Head of caudate nucleus (tissue), 42 donors: ENCODE measurements at regions not wholly inside any gene's neighbourhood (a gene's known extent, or its start where the extent isn't known, plus 50 kb on each side); places are given as distances from the start of the nearest gene placed in this dataset.

ENCODE experiments used
- DNase-seq, 42 donors: peaks; one replicate each; pipeline versions ENCODE4 v3.0.0 to v3.0.0-alpha.2; 2020 to 2021; ENCODE audit warnings: mixed read lengths in 7 of 42
- intact Hi-C: fragments of 100-400 bp; cut with DNase I; formaldehyde crosslinking; loops from one replicate; pipeline ENCODE4 v1.15.0; 2022

- intact Hi-C loops: no loop called here
- DNase-seq: no peak
Observed at GRCh38 chrX:49773993-49774392, 55.1 kb upstream of the PAGE4 start.

GRCh38 chrX:49767236-49767635, 61.9 kb upstream of the PAGE4 start:
- no peak for DNase-seq
- intact Hi-C loops: no loop called here

GRCh38 chrX:49762175-49762720, 66.5 kb upstream of the PAGE1 start:
- DNase-seq: no peak
- intact Hi-C loops: no loop called here

GRCh38 chrX:49761481-49761880, 65.7 kb upstream of the PAGE1 start:
- peak in 4 of 42 donors; percentile 1 to 35 (median 10) for DNase-seq
- intact Hi-C loops: no loop called here

- intact Hi-C loops: no loop called here
Observed at GRCh38 chrX:49760290-49760890, 64.6 kb upstream of the PAGE1 start.

GRCh38 chrX:49756692-49757091, 60.9 kb upstream of the PAGE1 start:
- DNase-seq: no peak
- intact Hi-C loops: no loop called here

More at GRCh38 chrX:49760290-49760890, 64.6 kb upstream of the PAGE1 start:
- DNase-seq: no peak

- intact Hi-C loops: no loop called here
- peak in 29 of 42 donors; percentile 1 to 50 (median 15) for DNase-seq
Observed at GRCh38 chrX:49754233-49754857, 58.6 kb upstream of the PAGE1 start.

GRCh38 chrX:49753691-49754090, 57.9 kb upstream of the PAGE1 start:
- DNase-seq: no peak
- intact Hi-C loops: no loop called here

- no peak for DNase-seq
- intact Hi-C loops: no loop called here
Observed at GRCh38 chrX:49748211-49748956, 52.6 kb upstream of the PAGE1 start.

GRCh38 chrX:49746306-49746705, 50.5 kb upstream of the PAGE1 start:
- DNase-seq: no peak
- intact Hi-C loops: no loop called here
